GM12865 (cell line): ENCODE measurements at regions not wholly inside any gene's neighbourhood (a gene's known extent, or its start where the extent isn't known, plus 50 kb on each side); places are given as distances from the start of the nearest gene placed in this dataset.

Experiments
- DNase-seq: peaks from one replicate; pipeline ENCODE4 v3.0.0; 2010; ENCODE audit warnings: low read depth
- H3K4me3 ChIP-seq: 2 replicates; pipeline ENCODE4 v1.5.1; 2011; ENCODE audit warnings: mild to moderate bottlenecking, low read depth, low read length, control low read depth
- CTCF ChIP-seq: IDR thresholded peaks from 2 replicates; pipeline ENCODE4 v1.5.1; 2011; ENCODE audit warnings: low read length, control low read depth, low read depth, inconsistent platforms; ENCODE audit not compliant: insufficient read depth; ENCODE audit errors: missing control alignments

GRCh38 chr3:144301863-144302262 lies 330.2 kb downstream of the DIPK2A start:
- DNase-seq = peak; percentile 21
- no peak overlapping the region for H3K4me3 ChIP-seq
- no peak for TF ChIP-seq CTCF

GRCh38 chr3:144307951-144308350 lies 336.3 kb downstream of the DIPK2A start:
- DNase-seq = no peak
- no peak for TF ChIP-seq CTCF
- no peak overlapping the region for H3K4me3 ChIP-seq

GRCh38 chr3:144308396-144308795 lies 336.8 kb downstream of the DIPK2A start:
- no peak for DNase-seq
- TF ChIP-seq CTCF = no peak

GRCh38 chr3:144312702-144313101 lies 341.1 kb downstream of the DIPK2A start:
- H3K4me3 ChIP-seq = no peak overlapping the region
- no peak for TF ChIP-seq CTCF
- DNase-seq = no peak

More at GRCh38 chr3:144308396-144308795, 336.8 kb downstream of the DIPK2A start:
- no peak overlapping the region for H3K4me3 ChIP-seq

- H3K4me3 ChIP-seq = no peak overlapping the region
- no peak for DNase-seq
- no peak for TF ChIP-seq CTCF
These were observed 343.3 kb downstream of the DIPK2A start for GRCh38 chr3:144314946-144315345.

- no peak for DNase-seq
- no peak overlapping the region for H3K4me3 ChIP-seq
- TF ChIP-seq CTCF = no peak
These were observed 346.3 kb downstream of the DIPK2A start for GRCh38 chr3:144317961-144318360.

GRCh38 chr3:144324076-144324475 lies 352.5 kb downstream of the DIPK2A start:
- no peak for DNase-seq
- no peak overlapping the region for H3K4me3 ChIP-seq
- TF ChIP-seq CTCF = no peak
